ENCODE measurements at regions not wholly inside any gene's neighbourhood (a gene's known extent, or its start where the extent isn't known, plus 50 kb on each side); places are given as distances from the start of the nearest gene placed in this dataset.

DNA sequence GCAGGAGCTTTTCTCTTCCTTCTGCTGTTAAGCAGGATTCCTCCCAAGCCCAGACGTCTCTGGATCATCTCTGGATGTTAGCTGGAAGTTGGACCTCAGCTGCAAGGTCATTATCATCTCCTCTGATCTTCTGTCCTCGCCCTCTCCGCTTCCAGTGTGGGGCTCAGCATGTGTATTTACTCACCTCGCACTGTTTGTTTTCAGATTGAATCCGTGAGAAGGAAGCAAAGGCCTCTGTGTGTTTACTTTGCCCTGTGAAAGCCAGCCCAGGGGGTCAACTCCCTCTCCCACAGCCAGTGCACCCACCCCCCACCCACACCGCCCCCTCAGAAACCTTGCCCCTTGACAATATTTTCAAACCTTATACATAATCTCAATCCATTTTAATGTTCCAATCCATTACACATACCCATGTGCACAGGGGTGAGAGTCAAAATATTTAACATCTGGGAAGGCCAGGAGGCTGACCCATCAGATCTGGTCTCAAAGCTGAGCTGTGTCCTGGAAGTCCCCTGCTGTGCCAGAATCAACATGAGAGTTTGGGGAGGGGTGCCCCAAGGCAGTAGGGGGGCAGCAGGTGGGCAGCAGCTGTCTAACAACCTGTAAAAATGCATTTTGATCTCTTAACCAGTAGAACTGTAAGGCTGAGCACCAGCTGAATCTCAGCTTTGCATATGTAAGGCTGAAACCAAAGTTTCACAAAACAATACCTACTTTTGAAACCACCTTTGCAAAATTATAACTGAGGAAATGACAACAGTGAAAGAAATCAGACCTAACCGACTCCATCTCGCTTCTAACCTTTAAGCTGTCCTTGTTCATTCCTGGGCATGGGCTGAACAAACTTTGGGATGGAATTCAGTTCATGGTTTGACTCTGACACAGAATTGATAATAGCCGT lies 157.9 kb downstream of the ZNF664 start (continued):
- TF ChIP-seq, protein P1, sequence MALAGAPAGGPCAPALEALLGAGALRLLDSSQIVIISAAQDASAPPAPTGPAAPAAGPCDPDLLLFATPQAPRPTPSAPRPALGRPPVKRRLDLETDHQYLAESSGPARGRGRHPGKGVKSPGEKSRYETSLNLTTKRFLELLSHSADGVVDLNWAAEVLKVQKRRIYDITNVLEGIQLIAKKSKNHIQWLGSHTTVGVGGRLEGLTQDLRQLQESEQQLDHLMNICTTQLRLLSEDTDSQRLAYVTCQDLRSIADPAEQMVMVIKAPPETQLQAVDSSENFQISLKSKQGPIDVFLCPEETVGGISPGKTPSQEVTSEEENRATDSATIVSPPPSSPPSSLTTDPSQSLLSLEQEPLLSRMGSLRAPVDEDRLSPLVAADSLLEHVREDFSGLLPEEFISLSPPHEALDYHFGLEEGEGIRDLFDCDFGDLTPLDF (CRISPR knock-in tag; IDR thresholded peaks at IDR 0.05): no peak
- TF ChIP-seq ZNF350 (CRISPR knock-in tag; IDR thresholded peaks at IDR 0.05; ENCODE audit: borderline replicate concordance, low read depth): peak; percentile 70
- TF ChIP-seq, protein P2, sequence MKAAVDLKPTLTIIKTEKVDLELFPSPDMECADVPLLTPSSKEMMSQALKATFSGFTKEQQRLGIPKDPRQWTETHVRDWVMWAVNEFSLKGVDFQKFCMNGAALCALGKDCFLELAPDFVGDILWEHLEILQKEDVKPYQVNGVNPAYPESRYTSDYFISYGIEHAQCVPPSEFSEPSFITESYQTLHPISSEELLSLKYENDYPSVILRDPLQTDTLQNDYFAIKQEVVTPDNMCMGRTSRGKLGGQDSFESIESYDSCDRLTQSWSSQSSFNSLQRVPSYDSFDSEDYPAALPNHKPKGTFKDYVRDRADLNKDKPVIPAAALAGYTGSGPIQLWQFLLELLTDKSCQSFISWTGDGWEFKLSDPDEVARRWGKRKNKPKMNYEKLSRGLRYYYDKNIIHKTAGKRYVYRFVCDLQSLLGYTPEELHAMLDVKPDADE (CRISPR knock-in tag; IDR thresholded peaks at IDR 0.05): no peak
- peak; percentile 86 for TF ChIP-seq ISL2 (CRISPR knock-in tag; IDR thresholded peaks at IDR 0.05)
- TF ChIP-seq PHF21A (CRISPR knock-in tag; IDR thresholded peaks at IDR 0.05): peak; percentile 85
- TF ChIP-seq ZNF615 (CRISPR knock-in tag; IDR thresholded peaks at IDR 0.05; ENCODE audit: borderline replicate concordance): no peak
- TF ChIP-seq U2AF2 (IDR thresholded peaks at IDR 0.05; ENCODE audit: low read depth, low read length): no peak
- TF ChIP-seq, protein P3, sequence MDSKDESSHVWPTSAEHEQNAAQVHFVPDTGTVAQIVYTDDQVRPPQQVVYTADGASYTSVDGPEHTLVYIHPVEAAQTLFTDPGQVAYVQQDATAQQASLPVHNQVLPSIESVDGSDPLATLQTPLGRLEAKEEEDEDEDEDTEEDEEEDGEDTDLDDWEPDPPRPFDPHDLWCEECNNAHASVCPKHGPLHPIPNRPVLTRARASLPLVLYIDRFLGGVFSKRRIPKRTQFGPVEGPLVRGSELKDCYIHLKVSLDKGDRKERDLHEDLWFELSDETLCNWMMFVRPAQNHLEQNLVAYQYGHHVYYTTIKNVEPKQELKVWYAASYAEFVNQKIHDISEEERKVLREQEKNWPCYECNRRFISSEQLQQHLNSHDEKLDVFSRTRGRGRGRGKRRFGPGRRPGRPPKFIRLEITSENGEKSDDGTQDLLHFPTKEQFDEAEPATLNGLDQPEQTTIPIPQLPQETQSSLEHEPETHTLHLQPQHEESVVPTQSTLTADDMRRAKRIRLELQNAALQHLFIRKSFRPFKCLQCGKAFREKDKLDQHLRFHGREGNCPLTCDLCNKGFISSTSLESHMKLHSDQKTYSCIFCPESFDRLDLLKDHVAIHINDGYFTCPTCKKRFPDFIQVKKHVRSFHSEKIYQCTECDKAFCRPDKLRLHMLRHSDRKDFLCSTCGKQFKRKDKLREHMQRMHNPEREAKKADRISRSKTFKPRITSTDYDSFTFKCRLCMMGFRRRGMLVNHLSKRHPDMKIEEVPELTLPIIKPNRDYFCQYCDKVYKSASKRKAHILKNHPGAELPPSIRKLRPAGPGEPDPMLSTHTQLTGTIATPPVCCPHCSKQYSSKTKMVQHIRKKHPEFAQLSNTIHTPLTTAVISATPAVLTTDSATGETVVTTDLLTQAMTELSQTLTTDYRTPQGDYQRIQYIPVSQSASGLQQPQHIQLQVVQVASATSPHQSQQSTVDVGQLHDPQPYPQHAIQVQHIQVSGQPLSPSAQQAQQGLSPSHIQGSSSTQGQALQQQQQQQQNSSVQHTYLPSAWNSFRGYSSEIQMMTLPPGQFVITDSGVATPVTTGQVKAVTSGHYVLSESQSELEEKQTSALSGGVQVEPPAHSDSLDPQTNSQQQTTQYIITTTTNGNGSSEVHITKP (CRISPR knock-in tag; IDR thresholded peaks at IDR 0.05; ENCODE audit: low read depth): 0 out of 2 replicates have a peak, but pooled peaks have one; percentile 40
- no peak for TF ChIP-seq ATF7 (IDR thresholded peaks at IDR 0.05)
- TF ChIP-seq ATF7 (CRISPR knock-in tag; IDR thresholded peaks at IDR 0.05): 0 out of 2 replicates have a peak, but pooled peaks have one; percentile 30
- 0 out of 2 replicates have a peak, but pooled peaks have one; percentile 14 for TF ChIP-seq ZNF563 (CRISPR knock-in tag; IDR thresholded peaks at IDR 0.05)
- TF ChIP-seq JUNB (CRISPR knock-in tag; IDR thresholded peaks at IDR 0.05; ENCODE audit: borderline replicate concordance): no peak
- TF ChIP-seq IRF2 (CRISPR knock-in tag; IDR thresholded peaks at IDR 0.05): peak; percentile 80
- TF ChIP-seq ZNF207 (IDR thresholded peaks at IDR 0.05; ENCODE audit: borderline replicate concordance): no peak
- TF ChIP-seq, protein P4, sequence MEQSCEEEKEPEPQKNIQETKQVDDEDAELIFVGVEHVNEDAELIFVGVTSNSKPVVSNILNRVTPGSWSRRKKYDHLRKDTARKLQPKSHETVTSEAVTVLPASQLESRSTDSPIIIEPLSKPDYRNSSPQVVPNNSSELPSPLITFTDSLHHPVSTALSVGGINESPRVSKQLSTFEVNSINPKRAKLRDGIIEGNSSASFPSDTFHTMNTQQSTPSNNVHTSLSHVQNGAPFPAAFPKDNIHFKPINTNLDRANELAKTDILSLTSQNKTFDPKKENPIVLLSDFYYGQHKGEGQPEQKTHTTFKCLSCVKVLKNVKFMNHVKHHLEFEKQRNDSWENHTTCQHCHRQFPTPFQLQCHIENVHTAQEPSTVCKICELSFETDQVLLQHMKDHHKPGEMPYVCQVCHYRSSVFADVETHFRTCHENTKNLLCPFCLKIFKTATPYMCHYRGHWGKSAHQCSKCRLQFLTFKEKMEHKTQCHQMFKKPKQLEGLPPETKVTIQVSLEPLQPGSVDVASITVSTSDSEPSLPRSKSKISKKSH (CRISPR knock-in tag; IDR thresholded peaks at IDR 0.05; ENCODE audit: borderline replicate concordance): no peak
- TF ChIP-seq, protein P5, sequence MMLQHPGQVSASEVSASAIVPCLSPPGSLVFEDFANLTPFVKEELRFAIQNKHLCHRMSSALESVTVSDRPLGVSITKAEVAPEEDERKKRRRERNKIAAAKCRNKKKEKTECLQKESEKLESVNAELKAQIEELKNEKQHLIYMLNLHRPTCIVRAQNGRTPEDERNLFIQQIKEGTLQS (CRISPR knock-in tag; IDR thresholded peaks at IDR 0.05): 0 out of 2 replicates have a peak, but pooled peaks have one; percentile 20
- TF ChIP-seq FOXK2 (IDR thresholded peaks at IDR 0.05): no peak
- TF ChIP-seq SAP130 (CRISPR knock-in tag; IDR thresholded peaks at IDR 0.05; ENCODE audit: low read depth): peak; percentile 81
- TF ChIP-seq, protein P6, sequence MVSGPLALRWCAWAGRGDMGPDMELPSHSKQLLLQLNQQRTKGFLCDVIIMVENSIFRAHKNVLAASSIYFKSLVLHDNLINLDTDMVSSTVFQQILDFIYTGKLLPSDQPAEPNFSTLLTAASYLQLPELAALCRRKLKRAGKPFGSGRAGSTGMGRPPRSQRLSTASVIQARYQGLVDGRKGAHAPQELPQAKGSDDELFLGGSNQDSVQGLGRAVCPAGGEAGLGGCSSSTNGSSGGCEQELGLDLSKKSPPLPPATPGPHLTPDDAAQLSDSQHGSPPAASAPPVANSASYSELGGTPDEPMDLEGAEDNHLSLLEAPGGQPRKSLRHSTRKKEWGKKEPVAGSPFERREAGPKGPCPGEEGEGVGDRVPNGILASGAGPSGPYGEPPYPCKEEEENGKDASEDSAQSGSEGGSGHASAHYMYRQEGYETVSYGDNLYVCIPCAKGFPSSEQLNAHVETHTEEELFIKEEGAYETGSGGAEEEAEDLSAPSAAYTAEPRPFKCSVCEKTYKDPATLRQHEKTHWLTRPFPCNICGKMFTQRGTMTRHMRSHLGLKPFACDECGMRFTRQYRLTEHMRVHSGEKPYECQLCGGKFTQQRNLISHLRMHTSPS (CRISPR knock-in tag; IDR thresholded peaks at IDR 0.05; ENCODE audit: low read depth): peak; percentile 68; the same call in 1 of the 2 replicates
- peak; percentile 96 for TF ChIP-seq SKI (IDR thresholded peaks at IDR 0.05; ENCODE audit: partially characterized antibody)
